BJ (cell line): ENCODE measurements at regions not wholly inside any gene's neighbourhood (a gene's known extent, or its start where the extent isn't known, plus 50 kb on each side); places are given as distances from the start of the nearest gene placed in this dataset.

Experiments used
- CTCF ChIA-PET: fragments of 350-600 bp; formaldehyde crosslinking; extraction: SDS; loops from one replicate; lab custom pipeline; 2021; ENCODE audit warnings: antibody characterized with exemption, inconsistent platforms; lab: Yijun Ruan, JAX
- POLR2A ChIA-PET: fragments of 300-600 bp; sonication (Branson Sonifier 250); formaldehyde crosslinking; extraction: SDS; loops from one replicate; lab custom pipeline; 2021; ENCODE audit warnings: antibody characterized with exemption; lab: Charles Lee
- DNase-seq: peaks from one replicate; pipeline ENCODE4 v3.0.0-alpha.2; 2011; ENCODE audit warnings: low read depth
- H3K27me3 ChIP-seq: 2 replicates; pipeline ENCODE4 v1.6.0; 2011; ENCODE audit warnings: low read length; ENCODE audit not compliant: control insufficient read depth, insufficient read depth
- H3K36me3 ChIP-seq: 2 replicates; pipeline ENCODE4 v1.5.1; 2011; ENCODE audit warnings: low read length; ENCODE audit not compliant: control insufficient read depth, insufficient read depth
- H3K4me3 ChIP-seq: 2 replicates; pipeline ENCODE4 v1.5.1; 2011; ENCODE audit warnings: low read depth, mild to moderate bottlenecking, control low read depth, low read length
- TF ChIP-seq, protein P1 (sequence below): IDR thresholded peaks from 2 replicates; pipeline ENCODE4 v1.5.1; 2011; ENCODE audit warnings: low read depth, mild to moderate bottlenecking, control low read depth, inconsistent platforms, low read length, moderate library complexity; ENCODE audit not compliant: insufficient read depth

DNA sequence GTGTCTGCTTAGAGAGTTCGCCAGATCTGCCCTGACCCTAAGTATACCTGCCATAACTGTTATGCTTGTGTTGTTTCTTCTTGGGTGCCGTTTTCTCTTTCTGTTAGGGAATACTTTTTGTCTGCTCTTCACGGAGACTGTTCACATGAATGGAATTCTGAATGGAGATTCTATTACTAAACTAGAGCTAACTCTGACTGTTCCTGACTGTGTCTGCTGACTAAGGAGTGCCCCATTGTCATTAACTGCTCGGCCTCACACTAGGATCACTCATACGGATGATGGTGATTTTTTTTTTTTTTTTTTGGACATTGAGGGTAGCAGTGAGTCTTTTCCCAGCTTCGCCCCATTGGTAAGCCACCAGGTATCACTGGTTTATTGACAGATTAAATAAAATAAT is 104.8 kb upstream of the SLC8A1 start:
- TF ChIP-seq, protein P1, sequence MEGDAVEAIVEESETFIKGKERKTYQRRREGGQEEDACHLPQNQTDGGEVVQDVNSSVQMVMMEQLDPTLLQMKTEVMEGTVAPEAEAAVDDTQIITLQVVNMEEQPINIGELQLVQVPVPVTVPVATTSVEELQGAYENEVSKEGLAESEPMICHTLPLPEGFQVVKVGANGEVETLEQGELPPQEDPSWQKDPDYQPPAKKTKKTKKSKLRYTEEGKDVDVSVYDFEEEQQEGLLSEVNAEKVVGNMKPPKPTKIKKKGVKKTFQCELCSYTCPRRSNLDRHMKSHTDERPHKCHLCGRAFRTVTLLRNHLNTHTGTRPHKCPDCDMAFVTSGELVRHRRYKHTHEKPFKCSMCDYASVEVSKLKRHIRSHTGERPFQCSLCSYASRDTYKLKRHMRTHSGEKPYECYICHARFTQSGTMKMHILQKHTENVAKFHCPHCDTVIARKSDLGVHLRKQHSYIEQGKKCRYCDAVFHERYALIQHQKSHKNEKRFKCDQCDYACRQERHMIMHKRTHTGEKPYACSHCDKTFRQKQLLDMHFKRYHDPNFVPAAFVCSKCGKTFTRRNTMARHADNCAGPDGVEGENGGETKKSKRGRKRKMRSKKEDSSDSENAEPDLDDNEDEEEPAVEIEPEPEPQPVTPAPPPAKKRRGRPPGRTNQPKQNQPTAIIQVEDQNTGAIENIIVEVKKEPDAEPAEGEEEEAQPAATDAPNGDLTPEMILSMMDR: no peak
- POLR2A ChIA-PET: no interaction called here
- Histone ChIP-seq H3K4me3 (no peak overlapping the region), H3K27me3 (no peaks in the 10 kb centered on the region), H3K36me3 (no peaks in the 10 kb centered on the region)
- CTCF ChIA-PET: interaction anchor here (1.0 to 1.9 kb wide), 4 partner anchors 9 to 343 kb away, joined by 4 to 6 read pairs (median 4); no protein-coding TSS in a partner anchor
- DNase-seq: no peak

DNA sequence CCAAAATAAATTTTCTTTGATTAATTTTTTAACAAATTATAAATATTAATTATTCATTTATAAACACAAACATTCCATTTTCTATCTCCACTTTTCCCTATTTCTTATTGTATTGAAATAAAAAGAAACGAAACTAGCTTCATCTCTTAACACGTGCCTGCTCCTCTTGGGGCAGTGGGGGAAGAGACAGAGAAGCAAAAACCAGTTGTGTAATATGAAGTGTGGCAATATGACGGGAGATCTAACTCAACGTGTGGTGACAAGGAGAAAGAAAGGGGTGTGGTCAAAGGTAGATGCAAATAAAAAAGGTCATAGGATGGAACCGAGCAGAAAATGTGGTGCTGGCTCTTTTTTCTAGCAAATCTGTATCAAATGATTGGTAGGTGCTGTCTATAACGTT is 106.9 kb upstream of the SLC8A1 start:
- H3K4me3 ChIP-seq: no peak overlapping the region
- TF ChIP-seq, protein P1: no peak
- ChIA-PET POLR2A (no interaction called here), CTCF (no interaction called here)
- H3K27me3 ChIP-seq: no peaks in the 10 kb centered on the region
- no peak for DNase-seq
- no peaks in the 10 kb centered on the region for H3K36me3 ChIP-seq

DNA sequence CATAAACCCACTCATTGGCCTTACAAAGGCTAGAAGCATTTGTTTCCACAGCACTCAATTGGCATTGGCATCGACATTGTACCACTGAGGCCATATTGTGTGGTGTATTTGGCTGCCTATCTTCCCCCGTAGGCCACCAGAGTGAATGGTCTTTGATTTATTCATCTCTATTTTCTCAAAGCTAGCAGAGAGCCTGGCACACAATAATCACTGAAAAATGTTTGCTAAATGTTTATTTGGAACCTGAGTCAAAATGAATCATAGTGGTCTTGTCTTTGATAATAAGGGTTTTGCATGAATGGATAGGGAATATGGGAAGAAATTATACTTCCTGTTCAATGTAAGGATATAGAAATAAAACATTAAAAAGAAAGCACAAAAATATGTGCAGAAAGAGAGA is 107.3 kb upstream of the SLC8A1 start:
- Histone ChIP-seq H3K36me3 (no peaks in the 10 kb centered on the region), H3K4me3 (no peak overlapping the region), H3K27me3 (no peaks in the 10 kb centered on the region)
- DNase-seq: no peak
- CTCF ChIA-PET: no interaction called here
- TF ChIP-seq, protein P1: no peak
- POLR2A ChIA-PET: no interaction called here

DNA sequence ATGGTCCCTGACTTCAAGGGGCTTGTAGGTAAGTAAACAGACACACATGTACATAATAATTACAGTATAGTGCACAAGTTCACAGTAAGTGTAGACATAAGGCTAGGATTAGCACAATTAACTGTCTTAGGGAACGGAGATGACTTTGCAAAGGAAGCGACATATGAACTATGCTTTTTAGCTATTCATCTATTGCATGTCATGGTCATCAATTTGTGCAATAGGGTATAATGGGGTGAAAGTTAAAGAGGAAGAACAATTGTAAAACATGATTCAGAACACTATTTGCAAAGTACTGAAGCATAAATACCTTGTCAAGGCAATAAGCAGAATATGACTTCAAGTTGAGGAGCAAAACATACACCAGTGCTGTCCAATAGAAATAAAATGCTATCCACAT is 112.3 kb upstream of the SLC8A1 start:
- H3K4me3 ChIP-seq: no peak overlapping the region
- DNase-seq: no peak
- TF ChIP-seq, protein P1: no peak
- no peaks in the 10 kb centered on the region for H3K36me3 ChIP-seq
- CTCF ChIA-PET: interaction anchor here (2.5 kb wide), 1 partner anchor 9 kb away, joined by 10 read pairs; no protein-coding TSS in a partner anchor
- POLR2A ChIA-PET: interaction anchor here (0.6 kb wide), 1 partner anchor 212 kb away, joined by 3 read pairs; no protein-coding TSS in a partner anchor
- no peaks in the 10 kb centered on the region for H3K27me3 ChIP-seq

DNA sequence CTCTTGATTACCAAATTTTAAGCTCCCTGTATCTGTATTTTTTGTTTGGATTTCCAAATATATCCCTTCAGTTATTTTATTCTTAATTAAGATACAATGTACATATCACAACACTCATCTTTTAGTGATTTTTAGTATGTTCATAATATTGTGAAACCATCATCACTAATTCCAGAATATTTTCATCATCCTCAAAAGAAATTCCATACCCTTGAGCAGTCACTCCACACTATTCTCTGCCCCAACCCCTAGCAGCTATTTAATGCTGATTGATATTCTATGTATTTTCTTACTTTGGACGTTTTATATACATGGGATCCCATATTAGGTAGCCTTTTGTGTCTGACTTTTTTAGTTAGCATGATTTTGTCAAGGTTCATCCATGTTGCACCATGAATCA is 127.4 kb upstream of the SLC8A1 start:
- DNase-seq: no peak
- CTCF ChIA-PET: no interaction called here
- Histone ChIP-seq H3K4me3 (no peak overlapping the region), H3K36me3 (no peaks in the 10 kb centered on the region), H3K27me3 (no peaks in the 10 kb centered on the region)
- POLR2A ChIA-PET: no interaction called here
- TF ChIP-seq, protein P1: no peak
